A549 (cell line): ENCODE measurements at regions not wholly inside any gene's neighbourhood (a gene's known extent, or its start where the extent isn't known, plus 50 kb on each side); places are given as distances from the start of the nearest gene placed in this dataset.

ENCODE experiments used
- ATAC-seq, 2 experiments: fragments of 200-7000 bp in 1 of 2; fragments of >200 bp in 1 of 2; cut with Nextera tagmentation in 1 of 2; cut with Tn5 transposase in 1 of 2; 3 replicates each; pipeline versions ENCODE4 v1.8.0 to v1.9.1; 2018 to 2020; ENCODE audit warnings: mild to moderate bottlenecking in 1 of 2, moderate library complexity in 1 of 2
- CTCF ChIA-PET: fragments of 300-600 bp; sonication (Branson Sonifier 250); formaldehyde crosslinking; extraction: SDS; loops from one replicate; lab custom pipeline; 2021; ENCODE audit warnings: antibody characterized with exemption, inconsistent platforms; lab: Yijun Ruan, JAX
- POLR2A ChIA-PET: fragments of 350-600 bp; formaldehyde crosslinking; extraction: SDS; loops from one replicate; lab custom pipeline; 2021; ENCODE audit warnings: antibody characterized with exemption, inconsistent platforms; lab: Yijun Ruan, JAX
- DNase-seq, 2 experiments: peaks; one replicate each; pipeline versions ENCODE4 v3.0.0 to v3.0.0-alpha.2; 2011 to 2016; ENCODE audit warnings: low read depth in 1 of 2, low spot score in 1 of 2
- FAIRE-seq: peaks from 2 replicates; lab custom pipeline; 2011; peaks lifted over from hg19 to GRCh38; lab: Jason Lieb, UNC
- H3K27ac ChIP-seq, 2 experiments: fragments of >200 bp; sonication (Bioruptor Twin); formaldehyde crosslinking; 3 replicates each; pipeline ENCODE4 v1.5.1; 2016 to 2017
- H3K4me1 ChIP-seq: fragments of >200 bp; sonication (Bioruptor Twin); formaldehyde crosslinking; 3 replicates; pipeline ENCODE4 v1.6.1; 2016
- H3K4me2 ChIP-seq: fragments of >200 bp; sonication (Bioruptor Twin); formaldehyde crosslinking; 3 replicates; pipeline ENCODE4 v1.6.1; 2016
- H3K4me3 ChIP-seq: fragments of >200 bp; sonication (Bioruptor Twin); formaldehyde crosslinking; 3 replicates; pipeline ENCODE4 v1.5.1; 2016
- H3K9me3 ChIP-seq: fragments of >200 bp; sonication (Bioruptor Twin); formaldehyde crosslinking; 3 replicates; pipeline ENCODE4 v1.6.1; 2016
- ATOH8 ChIP-seq: fragments of 250-450 bp; sonication (Bioruptor Pico); IDR thresholded peaks from 2 replicates; pipeline ENCODE4 v1.5.0; 2020; ENCODE audit warnings: low read depth, mild to moderate bottlenecking, moderate library complexity
- BHLHE40 ChIP-seq: IDR thresholded peaks from 2 replicates; pipeline ENCODE4 v1.6.1; 2012; ENCODE audit warnings: low read depth, low read length, inconsistent platforms
- CBX2 ChIP-seq: fragments of 200-600 bp; sonication (generic); IDR thresholded peaks from 2 replicates; pipeline ENCODE4 v1.6.1; 2016; ENCODE audit warnings: low read depth, mild to moderate bottlenecking, borderline replicate concordance
- CEBPB ChIP-seq, 2 experiments: fragments of >200 bp in 1 of 2; sonication (Bioruptor Twin) in 1 of 2; formaldehyde crosslinking in 1 of 2; IDR thresholded peaks; 2 replicates each; pipeline ENCODE4 v1.6.1; 2012 to 2016
- CHD2 ChIP-seq: fragments of 150-350 bp; IDR thresholded peaks from 2 replicates; pipeline ENCODE4 v1.6.1; 2014; ENCODE audit warnings: low read length; ENCODE audit not compliant: partially characterized antibody
- CHD4 ChIP-seq: fragments of 200-600 bp; sonication (generic); IDR thresholded peaks from 2 replicates; pipeline ENCODE4 v1.6.1; 2016; ENCODE audit warnings: antibody characterized with exemption, mild to moderate bottlenecking, borderline replicate concordance
- EHF ChIP-seq: fragments of 250-450 bp; sonication (Bioruptor Pico); IDR thresholded peaks from 2 replicates; pipeline ENCODE4 v1.5.0; 2020; ENCODE audit warnings: mild to moderate bottlenecking
- FOSB ChIP-seq: fragments of 250-450 bp; sonication (Bioruptor Pico); IDR thresholded peaks from 2 replicates; pipeline ENCODE4 v1.5.0; 2020; ENCODE audit warnings: mild to moderate bottlenecking, moderate library complexity
- FOSL2 ChIP-seq, 2 experiments: fragments of 450-650 bp in 1 of 2; fragments of >200 bp in 1 of 2; sonication (Bioruptor Twin) in 1 of 2; formaldehyde crosslinking; IDR thresholded peaks; 2 replicates each; pipeline versions ENCODE4 v1.5.0 to v1.6.1; 2016 to 2020; ENCODE audit warnings: mild to moderate bottlenecking in 1 of 2, moderate library complexity in 1 of 2
- FOXS1 ChIP-seq: fragments of 250-450 bp; sonication (Bioruptor Pico); IDR thresholded peaks from 2 replicates; pipeline ENCODE4 v1.5.0; 2020; ENCODE audit warnings: mild to moderate bottlenecking, moderate library complexity
- HEYL ChIP-seq: fragments of 250-450 bp; sonication (Bioruptor Pico); IDR thresholded peaks from 2 replicates; pipeline ENCODE4 v1.8.0; 2021; ENCODE audit warnings: mild to moderate bottlenecking, moderate library complexity
- HOXA7 ChIP-seq: fragments of 250-450 bp; sonication (Bioruptor Pico); IDR thresholded peaks from 2 replicates; pipeline ENCODE4 v1.5.0; 2020; ENCODE audit warnings: mild to moderate bottlenecking, moderate library complexity
- HOXB13 ChIP-seq: fragments of 250-450 bp; sonication (Bioruptor Pico); IDR thresholded peaks from 2 replicates; pipeline ENCODE4 v1.5.0; 2020; ENCODE audit warnings: low read depth, mild to moderate bottlenecking, moderate library complexity
- HOXB5 ChIP-seq: fragments of 250-450 bp; sonication (Bioruptor Pico); IDR thresholded peaks from 2 replicates; pipeline ENCODE4 v1.5.0; 2020; ENCODE audit warnings: mild to moderate bottlenecking, moderate library complexity
- MAFK ChIP-seq: fragments of 450-650 bp; IDR thresholded peaks from 2 replicates; pipeline ENCODE4 v1.6.1; 2014; ENCODE audit not compliant: partially characterized antibody
- MAZ ChIP-seq: fragments of 150-350 bp; IDR thresholded peaks from 2 replicates; pipeline ENCODE4 v1.6.1; 2014; ENCODE audit warnings: antibody characterized with exemption, low read depth, low read length, borderline replicate concordance
- MYC ChIP-seq: IDR thresholded peaks from 2 replicates; pipeline ENCODE4 v1.6.1; 2012; ENCODE audit warnings: mild to moderate bottlenecking, inconsistent platforms, low read length, improper control_type of control experiment, borderline replicate concordance
- NR3C1 ChIP-seq: fragments of >200 bp; sonication (Bioruptor Twin); formaldehyde crosslinking; IDR thresholded peaks from 3 replicates; pipeline ENCODE4 v1.6.1; 2017
- PBX3 ChIP-seq: IDR thresholded peaks from 2 replicates; pipeline ENCODE4 v1.6.1; 2012
- POLR2A ChIP-seq: IDR thresholded peaks from 2 replicates; pipeline ENCODE4 v1.6.1; 2012; ENCODE audit warnings: mild to moderate bottlenecking, low read length
- RAD21 ChIP-seq, 2 experiments: fragments of >200 bp in 1 of 2; sonication (Bioruptor Twin) in 1 of 2; formaldehyde crosslinking in 1 of 2; IDR thresholded peaks in 1 of 2; conservative IDR thresholded peaks in 1 of 2; 2 replicates in 1 of 2; 3 replicates in 1 of 2; pipeline ENCODE4 v1.6.1; 2012 to 2018; ENCODE audit warnings: inconsistent platforms in 1 of 2
- RARB ChIP-seq: fragments of 250-450 bp; sonication (Bioruptor Pico); IDR thresholded peaks from 2 replicates; pipeline ENCODE4 v1.8.0; 2021; ENCODE audit warnings: mild to moderate bottlenecking, moderate library complexity
- RCOR1 ChIP-seq: fragments of 150-350 bp; IDR thresholded peaks from 2 replicates; pipeline ENCODE4 v1.6.1; 2014; ENCODE audit warnings: antibody characterized with exemption, low read length, low read depth
- RNF2 ChIP-seq: fragments of 200-600 bp; sonication (generic); IDR thresholded peaks from 2 replicates; pipeline ENCODE4 v1.6.1; 2016; ENCODE audit warnings: low read depth, mild to moderate bottlenecking, antibody characterized with exemption, moderate library complexity, borderline replicate concordance
- SREBF2 ChIP-seq: fragments of 450-650 bp; IDR thresholded peaks from 2 replicates; pipeline ENCODE4 v1.6.1; 2014; ENCODE audit warnings: mild to moderate bottlenecking, moderate library complexity
- TFCP2L1 ChIP-seq: fragments of 250-450 bp; sonication (Bioruptor Pico); IDR thresholded peaks from 2 replicates; pipeline ENCODE4 v1.5.0; 2021; ENCODE audit warnings: mild to moderate bottlenecking
- TP53 ChIP-seq: fragments of 250-450 bp; sonication (Bioruptor Pico); IDR thresholded peaks from 2 replicates; pipeline ENCODE4 v1.5.0; 2021; ENCODE audit warnings: mild to moderate bottlenecking, moderate library complexity
- ZSCAN20 ChIP-seq: fragments of 250-450 bp; sonication (Bioruptor Pico); IDR thresholded peaks from 2 replicates; pipeline ENCODE4 v1.8.0; 2022; ENCODE audit warnings: mild to moderate bottlenecking, moderate library complexity
- WGBS: methylation state at CpG from one replicate; pipeline ENCODE4 v1.1.6; 2017; ENCODE audit errors: missing lambda C conversion rate; 5-methylcytosine and 5-hydroxymethylcytosine counted together
- TF ChIP-seq, protein P1 (sequence below): fragments of 250-450 bp; sonication (Bioruptor Pico); IDR thresholded peaks from 2 replicates; pipeline ENCODE4 v1.5.0; 2021; ENCODE audit warnings: mild to moderate bottlenecking, moderate library complexity, borderline replicate concordance
- TF ChIP-seq, protein P2 (sequence below): fragments of 150-350 bp; IDR thresholded peaks from 2 replicates; pipeline ENCODE4 v1.6.1; 2014; ENCODE audit warnings: low read depth, mild to moderate bottlenecking, low read length

DNA sequence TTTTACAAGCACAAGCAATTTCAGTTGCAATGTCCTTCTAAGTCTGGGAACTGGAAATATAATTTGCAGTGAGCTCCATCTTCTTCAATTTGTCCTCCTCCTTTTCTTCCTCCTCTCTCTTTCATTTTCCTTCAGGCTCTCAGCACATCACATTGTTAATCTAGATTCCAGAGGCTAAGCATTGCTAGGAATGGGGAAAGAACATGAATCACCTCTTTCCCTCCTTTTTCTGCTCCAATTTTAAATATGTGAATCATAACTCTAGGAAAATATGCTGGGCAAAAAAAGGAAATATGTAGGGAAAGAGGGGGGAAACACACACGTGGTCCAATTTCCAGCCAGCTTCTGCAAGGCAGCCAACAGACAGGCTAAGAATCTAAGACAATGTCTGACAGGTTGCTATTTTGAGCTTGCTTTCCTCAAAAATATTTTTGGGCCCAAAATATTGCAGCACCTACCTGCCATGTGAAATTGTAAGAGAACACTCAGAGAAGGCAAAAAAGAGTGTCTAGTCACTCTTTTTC is 72.7 kb upstream of the NUPR2 start:
- H3K4me1 ChIP-seq: no peaks in the 10 kb centered on the region
- TF ChIP-seq MAFK (no peak), CHD2 (no peak), ATOH8 (CRISPR knock-in tag) (no peak), TP53 (no peak), CEBPB (IDR thresholded peaks at IDR 0.05) (no peak), CBX2 (no peak), RCOR1 (no peak), HOXA7 (CRISPR knock-in tag) (no peak), RNF2 (no peak), MAZ (no peak), HOXB13 (CRISPR knock-in tag) (no peak), RARB (CRISPR knock-in tag) (no peak), PBX3 (no peak), FOXS1 (CRISPR knock-in tag) (no peak), MYC (no peak), TFCP2L1 (CRISPR knock-in tag) (no peak), RAD21 (conservative IDR thresholded peaks at IDR 0.05 in 1 of 2, IDR thresholded peaks at IDR 0.05 in 1 of 2) (no peak), BHLHE40 (no peak)
- TF ChIP-seq, protein P1, sequence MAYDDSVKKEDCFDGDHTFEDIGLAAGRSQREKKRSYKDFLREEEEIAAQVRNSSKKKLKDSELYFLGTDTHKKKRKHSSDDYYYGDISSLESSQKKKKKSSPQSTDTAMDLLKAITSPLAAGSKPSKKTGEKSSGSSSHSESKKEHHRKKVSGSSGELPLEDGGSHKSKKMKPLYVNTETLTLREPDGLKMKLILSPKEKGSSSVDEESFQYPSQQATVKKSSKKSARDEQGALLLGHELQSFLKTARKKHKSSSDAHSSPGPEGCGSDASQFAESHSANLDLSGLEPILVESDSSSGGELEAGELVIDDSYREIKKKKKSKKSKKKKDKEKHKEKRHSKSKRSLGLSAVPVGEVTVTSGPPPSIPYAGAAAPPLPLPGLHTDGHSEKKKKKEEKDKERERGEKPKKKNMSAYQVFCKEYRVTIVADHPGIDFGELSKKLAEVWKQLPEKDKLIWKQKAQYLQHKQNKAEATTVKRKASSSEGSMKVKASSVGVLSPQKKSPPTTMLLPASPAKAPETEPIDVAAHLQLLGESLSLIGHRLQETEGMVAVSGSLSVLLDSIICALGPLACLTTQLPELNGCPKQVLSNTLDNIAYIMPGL (CRISPR knock-in tag): no peak
- FAIRE-seq: no peak
- DNase-seq: no peak
- WGBS: 0% methylated on average over 1 of the region's 1 CpG
- POLR2A ChIA-PET: no interaction called here
- no peak for ATAC-seq
- no peak overlapping the region for H3K4me3 ChIP-seq
- CTCF ChIA-PET: no interaction called here
- H3K4me2 ChIP-seq: no peak overlapping the region
- H3K9me3 ChIP-seq: no peaks in the 10 kb centered on the region
- H3K27ac ChIP-seq: no peak overlapping the region

DNA sequence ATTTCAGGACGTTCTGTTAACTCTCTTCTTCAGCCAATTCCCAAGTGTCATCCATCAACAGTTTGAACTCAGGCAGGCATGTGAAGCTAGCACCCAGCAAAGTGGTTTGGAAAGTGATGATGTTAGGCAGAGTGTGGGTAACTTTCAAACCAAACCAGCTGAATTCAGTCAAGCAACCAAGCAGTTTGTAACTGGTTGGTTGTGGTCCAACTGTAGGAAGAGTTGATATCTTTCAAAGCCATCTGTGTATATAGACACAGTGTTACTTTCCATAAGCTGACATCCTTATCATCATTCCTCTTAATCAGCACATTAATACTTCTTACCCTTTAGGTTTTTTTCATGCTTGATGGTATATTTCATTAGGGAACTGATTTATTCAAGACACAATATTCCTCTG is 72.2 kb upstream of the NUPR2 start:
- no peak for DNase-seq
- no peak for ATAC-seq
- Histone ChIP-seq H3K9me3 (no peaks in the 10 kb centered on the region), H3K4me3 (no peak overlapping the region), H3K4me2 (no peak overlapping the region), H3K4me1 (no peaks in the 10 kb centered on the region), H3K27ac (no peak overlapping the region)
- FAIRE-seq: no peak
- TF ChIP-seq CEBPB (IDR thresholded peaks at IDR 0.05) (no peak), FOSB (no peak), NR3C1 (no peak), RNF2 (no peak), HEYL (no peak), RAD21 (conservative IDR thresholded peaks at IDR 0.05 in 1 of 2, IDR thresholded peaks at IDR 0.05 in 1 of 2) (no peak)
- ChIA-PET CTCF (no interaction called here), POLR2A (no interaction called here)
- WGBS: 0% methylated on average over 1 of the region's 1 CpG

GRCh38 chr7:56181010-56181409 is 64.8 kb upstream of the NUPR2 start:
- DNase-seq: no peak
- ChIA-PET POLR2A (no interaction called here), CTCF (no interaction called here)
- 6% methylated on average over 2 of the region's 2 CpGs for WGBS
- no peak overlapping the region for H3K4me2 ChIP-seq
- H3K9me3 ChIP-seq: no peaks in the 10 kb centered on the region
- no peak for FAIRE-seq
- H3K27ac ChIP-seq: no peak overlapping the region
- ATAC-seq: no peak
- no peaks in the 10 kb centered on the region for H3K4me1 ChIP-seq
- no peak overlapping the region for H3K4me3 ChIP-seq
- TF ChIP-seq HOXB13 (CRISPR knock-in tag): no peak
- TF ChIP-seq ZSCAN20: no peak
- TF ChIP-seq CBX2: no peak
- no peak for TF ChIP-seq HEYL
- no peak for TF ChIP-seq SREBF2
- TF ChIP-seq, protein P2, sequence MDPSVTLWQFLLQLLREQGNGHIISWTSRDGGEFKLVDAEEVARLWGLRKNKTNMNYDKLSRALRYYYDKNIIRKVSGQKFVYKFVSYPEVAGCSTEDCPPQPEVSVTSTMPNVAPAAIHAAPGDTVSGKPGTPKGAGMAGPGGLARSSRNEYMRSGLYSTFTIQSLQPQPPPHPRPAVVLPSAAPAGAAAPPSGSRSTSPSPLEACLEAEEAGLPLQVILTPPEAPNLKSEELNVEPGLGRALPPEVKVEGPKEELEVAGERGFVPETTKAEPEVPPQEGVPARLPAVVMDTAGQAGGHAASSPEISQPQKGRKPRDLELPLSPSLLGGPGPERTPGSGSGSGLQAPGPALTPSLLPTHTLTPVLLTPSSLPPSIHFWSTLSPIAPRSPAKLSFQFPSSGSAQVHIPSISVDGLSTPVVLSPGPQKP: no peak
- no peak for TF ChIP-seq POLR2A
- no peak for TF ChIP-seq PBX3
- TF ChIP-seq RAD21 (conservative IDR thresholded peaks at IDR 0.05 in 1 of 2, IDR thresholded peaks at IDR 0.05 in 1 of 2): no peak
- no peak for TF ChIP-seq RARB (CRISPR knock-in tag)
- no peak for TF ChIP-seq FOSL2 (IDR thresholded peaks at IDR 0.05)
- TF ChIP-seq FOSL2 (CRISPR knock-in tag; IDR thresholded peaks at IDR 0.05): no peak
- TF ChIP-seq CEBPB (IDR thresholded peaks at IDR 0.05): no peak
- TF ChIP-seq CHD4: no peak
- no peak for TF ChIP-seq HOXB5 (CRISPR knock-in tag)
- TF ChIP-seq EHF (CRISPR knock-in tag): no peak
